HCT116 (cell line): ENCODE measurements at regions not wholly inside any gene's neighbourhood (a gene's known extent, or its start where the extent isn't known, plus 50 kb on each side); places are given as distances from the start of the nearest gene placed in this dataset.

Experiments
- ATAC-seq: fragments of 200-7000 bp; cut with Tn5 transposase; 2 replicates; pipeline ENCODE4 v1.9.1; 2020; ENCODE audit warnings: mild to moderate bottlenecking, moderate library complexity
- BruUV-seq: library from RNA; stranded (reverse); fragments of 400-500 nt; replicated peaks from 2 replicates; lab custom pipeline; 2021; lab: Mats Ljungman, UMichigan
- CTCF ChIA-PET: fragments of 300-600 bp; sonication (Branson Sonifier 250); formaldehyde crosslinking; loops from one replicate; lab custom pipeline; 2021; ENCODE audit warnings: antibody characterized with exemption; lab: Charles Lee
- POLR2A ChIA-PET: fragments of 300-600, 350-600 bp; sonication (Branson Sonifier 250); formaldehyde crosslinking; loops from one replicate; lab custom pipeline; 2021; ENCODE audit warnings: antibody characterized with exemption; lab: Charles Lee
- RAD21 ChIA-PET, 2 experiments: fragments of 300-600 bp; sonication (Branson Sonifier 250); formaldehyde crosslinking; loops; one replicate each; lab custom pipeline; 2023; ENCODE audit warnings: low total read pairs in 2 of 2; ENCODE audit not compliant: uncharacterized antibody in 2 of 2, unreplicated experiment in 2 of 2, low non-redundant PET in 1 of 2; lab: Charles Lee
- DNase-seq: peaks from one replicate; pipeline ENCODE4 v3.0.0-alpha.2; 2010; ENCODE audit warnings: low read depth, low spot score
- H2AFZ ChIP-seq: fragments of 200-600 bp; shearing (Covaris generic), sonication (generic); 2 replicates; pipeline ENCODE4 v1.6.1; 2017; ENCODE audit warnings: low read depth, mixed run types, mixed read lengths, antibody characterized with exemption, low read length; ENCODE audit not compliant: poor library complexity, severe bottlenecking
- H3K27ac ChIP-seq: 2 replicates; pipeline ENCODE4 v1.5.1; 2012; ENCODE audit warnings: low read depth, low read length
- H3K27me3 ChIP-seq: fragments of 200-600 bp; sonication (generic); 2 replicates; pipeline ENCODE4 v1.6.1; 2016; ENCODE audit warnings: mixed run types, low read length, mixed read lengths; ENCODE audit not compliant: insufficient read depth
- H3K36me3 ChIP-seq, 2 experiments: fragments of 200-500 bp in 1 of 2; fragments of 200-600 bp in 1 of 2; sonication (Bioruptor generic) in 1 of 2; sonication (generic) in 1 of 2; 2 replicates each; pipeline versions ENCODE4 v1.5.1 to v1.6.1; 2014 to 2016; ENCODE audit warnings: low read length in 2 of 2, inconsistent platforms in 1 of 2, mixed read lengths in 1 of 2, mixed run types in 1 of 2; ENCODE audit not compliant: insufficient read depth in 2 of 2, control insufficient read depth in 1 of 2
- H3K4me1 ChIP-seq, 2 experiments: fragments of 200-600 bp in 1 of 2; sonication (generic) in 1 of 2; 2 replicates each; pipeline versions ENCODE4 v1.5.1 to v1.6.1; 2012 to 2017; ENCODE audit warnings: low read length in 2 of 2, inconsistent platforms in 1 of 2, mild to moderate bottlenecking in 1 of 2, mixed read lengths in 1 of 2, mixed run types in 1 of 2, moderate library complexity in 1 of 2; ENCODE audit not compliant: insufficient read depth in 2 of 2, control insufficient read depth in 1 of 2
- H3K4me2 ChIP-seq: fragments of 200-600 bp; sonication (generic); 2 replicates; pipeline ENCODE4 v1.6.1; 2017; ENCODE audit warnings: mixed run types, low read length, mixed read lengths
- H3K4me3 ChIP-seq, 2 experiments: fragments of 200-600 bp in 1 of 2; sonication (generic) in 1 of 2; replicated peaks in 1 of 2; 2 replicates each; pipeline ENCODE4 v1.5.1; 2011 to 2016; ENCODE audit warnings: low read length in 2 of 2, control low read depth in 1 of 2, low read depth in 1 of 2, mild to moderate bottlenecking in 1 of 2, mixed read lengths in 1 of 2, mixed run types in 1 of 2
- H3K79me2 ChIP-seq: fragments of 200-600 bp; sonication (generic); 2 replicates; pipeline ENCODE4 v1.6.1; 2017; ENCODE audit warnings: mild to moderate bottlenecking, mixed run types, low read length, moderate library complexity, mixed read lengths; ENCODE audit not compliant: insufficient read depth
- H3K9ac ChIP-seq: fragments of 200-600 bp; sonication (generic); 2 replicates; pipeline ENCODE4 v1.6.1; 2016; ENCODE audit warnings: low read length, mixed read lengths
- H3K9me2 ChIP-seq: fragments of 200-600 bp; sonication (generic), shearing (Covaris generic); 2 replicates; pipeline ENCODE4 v1.6.1; 2017; ENCODE audit warnings: mixed run types, mild to moderate bottlenecking, moderate library complexity; ENCODE audit not compliant: insufficient read depth
- H3K9me3 ChIP-seq, 2 experiments: fragments of 200-500 bp in 1 of 2; fragments of 200-600 bp in 1 of 2; sonication (Bioruptor generic) in 1 of 2; sonication (generic) in 1 of 2; 2 replicates each; pipeline ENCODE4 v1.6.1; 2014 to 2017; ENCODE audit warnings: low read length in 2 of 2, mixed read lengths in 2 of 2, inconsistent platforms in 1 of 2, low read depth in 1 of 2, mild to moderate bottlenecking in 1 of 2, mixed run types in 1 of 2, moderate library complexity in 1 of 2; ENCODE audit not compliant: control insufficient read depth in 1 of 2, insufficient read depth in 1 of 2
- H4K20me1 ChIP-seq: fragments of 200-600 bp; sonication (generic), shearing (Covaris generic); 2 replicates; pipeline ENCODE4 v1.6.1; 2017; ENCODE audit warnings: mixed run types, mild to moderate bottlenecking, moderate library complexity; ENCODE audit not compliant: insufficient read depth
- ATF3 ChIP-seq: IDR thresholded peaks from 2 replicates; pipeline ENCODE4 v1.6.1; 2012
- CBX3 ChIP-seq: IDR thresholded peaks from 2 replicates; pipeline ENCODE4 v1.6.1; 2012; ENCODE audit warnings: low read depth
- ELF1 ChIP-seq: IDR thresholded peaks from 2 replicates; pipeline ENCODE4 v1.6.1; 2012; ENCODE audit warnings: low read depth, borderline replicate concordance
- EZH2 ChIP-seq: fragments of 200-600 bp; sonication (generic); IDR thresholded peaks from 2 replicates; pipeline ENCODE4 v1.6.1; 2017; ENCODE audit warnings: antibody characterized with exemption, mixed run types
- JUND ChIP-seq: IDR thresholded peaks from 2 replicates; pipeline ENCODE4 v1.6.1; 2012
- REST ChIP-seq: IDR thresholded peaks from 2 replicates; pipeline ENCODE4 v1.6.1; 2012; ENCODE audit warnings: low read depth
- YY1 ChIP-seq: IDR thresholded peaks from 2 replicates; pipeline ENCODE4 v1.6.1; 2011; ENCODE audit warnings: low read length, low read depth, moderate library complexity, mild to moderate bottlenecking; ENCODE audit not compliant: insufficient replicate concordance; ENCODE audit errors: extremely low read depth
- ZBTB33 ChIP-seq: IDR thresholded peaks from 2 replicates; pipeline ENCODE4 v1.6.1; 2011; ENCODE audit warnings: mild to moderate bottlenecking, low read length, moderate library complexity; ENCODE audit not compliant: insufficient replicate concordance; ENCODE audit errors: extremely low read depth
- ZNF274 ChIP-seq: fragments of 200-500 bp; sonication (Bioruptor generic); IDR thresholded peaks from 2 replicates; pipeline ENCODE4 v1.6.1; 2014; ENCODE audit warnings: mild to moderate bottlenecking, low read depth, low read length, inconsistent platforms
- intact Hi-C: fragments of 100-400 bp; cut with micrococcal nuclease; formaldehyde crosslinking; loops from 2 replicates; pipeline ENCODE4 v1.10.0; 2022

GRCh38 chr13:47474839-47475238 is 526.2 kb downstream of the SUCLA2 start:
- Histone ChIP-seq H3K27me3 (no peaks in the 10 kb centered on the region), H3K4me1 (no peaks in the 10 kb centered on the region), H3K36me3 (no peaks in the 10 kb centered on the region), H3K9ac (no peak overlapping the region), H3K4me2 (no peak overlapping the region), H2AFZ (no peak overlapping the region), H3K9me2 (no peaks in the 10 kb centered on the region), H3K4me3 (no peak overlapping the region), H4K20me1 (no peaks in the 10 kb centered on the region), H3K9me3 (peaks cover 0 to 3% of the 10 kb centered on the region in 2 experiments; a peak in 1 of 4 replicates), H3K27ac (no peak overlapping the region), H3K79me2 (no peaks in the 10 kb centered on the region)
- no TSS peak for BruUV-seq
- TF ChIP-seq ELF1 (no peak), REST (no peak), JUND (no peak), EZH2 (no peak), CBX3 (no peak), ZBTB33 (no peak), ZNF274 (no peak), ATF3 (no peak), YY1 (no peak)
- DNase-seq (no peak), ATAC-seq (no peak)
- ChIA-PET RAD21 (no interaction called here), POLR2A (no interaction called here), CTCF (no interaction called here)
- intact Hi-C loops: no loop called here
